Progenitor cell of endocrine pancreas (in vitro differentiated cells): ENCODE measurements at regions not wholly inside any gene's neighbourhood (a gene's known extent, or its start where the extent isn't known, plus 50 kb on each side); places are given as distances from the start of the nearest gene placed in this dataset.

Experiments
- DNase-seq: peaks from one replicate; pipeline ENCODE4 v3.0.0; 2021; ENCODE audit warnings: low spot score; ENCODE audit not compliant: unreplicated experiment
- H3K27ac Mint-ChIP-seq: 2 replicates; pipeline ENCODE4 v1.8.0; 2021; ENCODE audit warnings: mild to moderate bottlenecking, moderate library complexity, mixed read lengths
- H3K27me3 Mint-ChIP-seq: 2 replicates; pipeline ENCODE4 v1.8.0; 2021; ENCODE audit warnings: mixed read lengths
- H3K36me3 Mint-ChIP-seq: 2 replicates; pipeline ENCODE4 v1.8.0; 2022; ENCODE audit warnings: mixed read lengths; ENCODE audit not compliant: insufficient read depth
- H3K4me1 Mint-ChIP-seq: 2 replicates; pipeline ENCODE4 v1.8.0; 2021; ENCODE audit warnings: low read depth, mixed read lengths
- H3K4me3 Mint-ChIP-seq: 2 replicates; pipeline ENCODE4 v1.8.0; 2021; ENCODE audit warnings: low read depth, mild to moderate bottlenecking, moderate library complexity, mixed read lengths
- H3K9me3 Mint-ChIP-seq: 2 replicates; pipeline ENCODE4 v1.8.0; 2021; ENCODE audit warnings: low read depth, mixed read lengths
- TF ChIP-seq, protein P1 (sequence below): fragments of 200-600 bp; sonication (generic); IDR thresholded peaks from one replicate; pipeline ENCODE4 v1.5.0; 2021; ENCODE audit warnings: antibody characterized with exemption, mild to moderate bottlenecking; ENCODE audit not compliant: unreplicated experiment

DNA sequence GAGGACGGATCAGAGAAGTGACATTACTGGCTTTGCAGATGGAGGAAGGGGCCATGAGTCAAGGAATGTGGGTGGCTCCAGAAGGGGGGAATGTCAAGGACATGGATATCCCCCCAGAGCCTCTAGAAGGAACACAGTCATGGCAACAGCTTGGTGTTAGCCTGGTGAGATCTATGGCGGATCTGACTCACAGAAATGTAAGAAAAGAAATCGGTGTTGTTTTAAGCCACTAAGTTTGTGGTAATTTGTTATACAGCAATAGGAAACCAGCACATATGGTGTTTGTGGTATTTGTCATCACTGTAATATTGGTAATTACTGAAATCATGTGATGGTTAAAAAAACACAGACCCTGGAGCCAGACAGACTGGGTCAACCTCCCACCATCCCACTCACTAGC lies 236.2 kb downstream of the SETD4 start:
- TF ChIP-seq, protein P1, sequence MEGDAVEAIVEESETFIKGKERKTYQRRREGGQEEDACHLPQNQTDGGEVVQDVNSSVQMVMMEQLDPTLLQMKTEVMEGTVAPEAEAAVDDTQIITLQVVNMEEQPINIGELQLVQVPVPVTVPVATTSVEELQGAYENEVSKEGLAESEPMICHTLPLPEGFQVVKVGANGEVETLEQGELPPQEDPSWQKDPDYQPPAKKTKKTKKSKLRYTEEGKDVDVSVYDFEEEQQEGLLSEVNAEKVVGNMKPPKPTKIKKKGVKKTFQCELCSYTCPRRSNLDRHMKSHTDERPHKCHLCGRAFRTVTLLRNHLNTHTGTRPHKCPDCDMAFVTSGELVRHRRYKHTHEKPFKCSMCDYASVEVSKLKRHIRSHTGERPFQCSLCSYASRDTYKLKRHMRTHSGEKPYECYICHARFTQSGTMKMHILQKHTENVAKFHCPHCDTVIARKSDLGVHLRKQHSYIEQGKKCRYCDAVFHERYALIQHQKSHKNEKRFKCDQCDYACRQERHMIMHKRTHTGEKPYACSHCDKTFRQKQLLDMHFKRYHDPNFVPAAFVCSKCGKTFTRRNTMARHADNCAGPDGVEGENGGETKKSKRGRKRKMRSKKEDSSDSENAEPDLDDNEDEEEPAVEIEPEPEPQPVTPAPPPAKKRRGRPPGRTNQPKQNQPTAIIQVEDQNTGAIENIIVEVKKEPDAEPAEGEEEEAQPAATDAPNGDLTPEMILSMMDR, result no peak
- Mint-ChIP-seq H3K4me3 (no peak overlapping the region), H3K27ac (no peak overlapping the region), H3K36me3 (no peaks in the 10 kb centered on the region), H3K4me1 (peaks cover 3% of the 10 kb centered on the region), H3K9me3 (peaks cover 4% of the 10 kb centered on the region), H3K27me3 (peaks cover 4% of the 10 kb centered on the region)
- no peak for DNase-seq

GRCh38 chr21:35819134-35819533 lies 241.2 kb downstream of the SETD4 start:
- Mint-ChIP-seq H3K9me3 (peaks cover 4% of the 10 kb centered on the region), H3K36me3 (no peaks in the 10 kb centered on the region), H3K4me3 (no peak overlapping the region), H3K27me3 (no peaks in the 10 kb centered on the region), H3K4me1 (no peaks in the 10 kb centered on the region), H3K27ac (no peak overlapping the region)
- TF ChIP-seq, protein P1, result no peak
- no peak for DNase-seq

GRCh38 chr21:35818597-35818996 lies 241.7 kb downstream of the SETD4 start:
- H3K4me1 Mint-ChIP-seq, result no peaks in the 10 kb centered on the region
- TF ChIP-seq, protein P1, result no peak
- H3K9me3 Mint-ChIP-seq, result no peaks in the 10 kb centered on the region
- no peak overlapping the region for H3K4me3 Mint-ChIP-seq
- H3K27ac Mint-ChIP-seq, result no peak overlapping the region
- H3K27me3 Mint-ChIP-seq, result no peaks in the 10 kb centered on the region
- H3K36me3 Mint-ChIP-seq, result no peaks in the 10 kb centered on the region
- no peak for DNase-seq

DNA sequence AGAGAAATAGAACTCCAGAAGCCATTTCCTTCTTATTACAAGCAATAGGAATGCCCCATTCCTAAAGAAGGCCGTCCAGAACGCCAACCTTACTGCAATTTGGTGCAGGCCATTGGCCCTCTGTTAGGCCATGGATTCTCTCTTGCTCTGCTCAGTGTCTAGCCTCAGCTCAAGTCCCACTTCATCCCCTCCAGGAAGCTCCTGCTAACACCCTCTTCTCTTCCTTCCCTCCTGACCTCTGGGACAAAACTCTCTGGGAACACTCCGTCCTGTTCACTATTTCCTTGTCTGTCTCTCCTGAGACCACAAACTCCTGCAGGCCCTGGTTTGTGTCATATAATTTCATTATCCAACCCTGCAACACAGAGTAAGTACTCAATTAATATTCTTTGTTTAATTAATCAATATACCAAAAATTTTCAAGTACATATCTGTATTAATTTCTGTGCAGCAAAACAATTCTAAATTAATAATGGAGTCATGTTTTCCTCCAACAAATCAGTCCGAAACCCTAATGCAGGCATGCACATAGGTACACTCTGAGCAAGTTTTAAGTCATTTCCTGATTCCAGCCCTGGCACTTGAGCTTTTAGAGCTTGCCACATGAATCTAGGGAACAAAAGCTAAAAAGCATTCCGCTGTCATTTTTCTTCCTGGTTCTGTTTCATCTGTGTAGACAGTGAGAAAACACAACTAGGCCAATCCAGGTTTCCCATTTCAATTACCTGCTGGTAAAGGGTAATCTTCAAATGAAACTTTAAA lies 245.3 kb downstream of the SETD4 start:
- H3K9me3 Mint-ChIP-seq, result no peaks in the 10 kb centered on the region
- H3K4me3 Mint-ChIP-seq, result no peak overlapping the region
- no peak overlapping the region for H3K27ac Mint-ChIP-seq
- no peak for DNase-seq
- TF ChIP-seq, protein P1, result no peak
- no peaks in the 10 kb centered on the region for H3K36me3 Mint-ChIP-seq
- H3K4me1 Mint-ChIP-seq, result no peaks in the 10 kb centered on the region
- no peaks in the 10 kb centered on the region for H3K27me3 Mint-ChIP-seq

DNA sequence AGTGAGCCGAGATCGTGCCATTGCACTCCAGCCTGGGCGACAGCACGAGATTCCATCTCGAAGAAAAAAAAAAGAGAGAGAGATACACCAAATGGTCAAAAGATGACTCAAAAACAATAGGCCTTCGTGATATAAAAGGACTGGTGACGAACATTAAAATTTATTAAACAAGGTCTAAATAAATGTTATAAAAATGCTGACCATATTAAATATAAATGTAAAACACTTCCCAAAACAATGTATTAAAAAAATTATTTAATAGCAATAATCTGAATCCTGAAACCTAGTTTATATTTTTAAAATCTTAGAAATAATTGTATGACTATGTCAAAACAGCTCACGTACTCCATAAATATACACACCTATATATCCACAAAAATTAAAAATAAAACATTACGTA lies 247.6 kb downstream of the SETD4 start:
- H3K27ac Mint-ChIP-seq, result no peak overlapping the region
- H3K4me3 Mint-ChIP-seq, result no peak overlapping the region
- no peaks in the 10 kb centered on the region for H3K36me3 Mint-ChIP-seq
- no peaks in the 10 kb centered on the region for H3K4me1 Mint-ChIP-seq
- peaks cover 4% of the 10 kb centered on the region for H3K27me3 Mint-ChIP-seq
- TF ChIP-seq, protein P1, result no peak
- no peaks in the 10 kb centered on the region for H3K9me3 Mint-ChIP-seq
- DNase-seq, result no peak
